ENCODE measurements at regions not wholly inside any gene's neighbourhood (a gene's known extent, or its start where the extent isn't known, plus 50 kb on each side); places are given as distances from the start of the nearest gene placed in this dataset.

DNA sequence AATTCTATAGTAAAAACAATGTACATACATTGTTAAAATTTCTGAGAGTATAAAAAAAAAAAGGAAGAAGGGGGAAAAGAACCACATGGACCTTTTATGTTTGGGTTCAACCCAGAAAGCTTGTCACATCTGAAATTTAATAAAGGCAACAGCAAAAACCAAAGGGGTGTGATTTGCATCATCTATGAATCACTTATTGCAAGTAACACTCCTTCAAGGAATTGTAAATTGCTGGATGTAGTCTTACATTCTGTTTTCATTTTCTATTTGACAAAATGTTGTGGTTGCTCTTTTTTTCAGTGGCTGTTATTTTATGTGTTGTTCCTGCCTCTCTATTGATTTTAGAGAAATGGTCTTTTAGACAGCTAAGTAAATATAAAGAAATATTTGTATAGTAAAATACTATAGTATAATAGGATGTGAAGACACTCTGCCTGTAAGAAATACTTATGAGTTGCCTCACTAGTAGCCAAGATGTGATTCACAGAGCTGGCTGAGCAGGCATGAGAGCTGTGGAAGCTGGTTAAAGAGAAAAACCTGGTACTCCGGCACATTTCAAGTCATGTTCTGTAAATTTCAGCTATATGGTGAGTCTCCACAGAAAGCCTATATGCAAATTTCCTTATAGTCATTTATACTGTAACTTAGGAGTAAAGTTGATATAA lies 131.1 kb upstream of the CNTLN start:
- intact Hi-C loops (cut with DNase I): no loop called here
- no peak overlapping the region for H3K4me3 ChIP-seq
- no peak for DNase-seq (ENCODE audit: extremely low spot score in 2 of 2)
- no peak overlapping the region for H3K27ac ChIP-seq
- H3K27me3 ChIP-seq: no peaks in the 10 kb centered on the region
- H3K4me1 ChIP-seq: no peaks in the 10 kb centered on the region
- TF ChIP-seq POLR2AphosphoS5 (IDR thresholded peaks at IDR 0.05; ENCODE audit: insufficient read depth in 1 of 2, low read depth in 1 of 2) (no peak), POLR2A (IDR thresholded peaks at IDR 0.05) (no peak)
- TF ChIP-seq, protein P1, sequence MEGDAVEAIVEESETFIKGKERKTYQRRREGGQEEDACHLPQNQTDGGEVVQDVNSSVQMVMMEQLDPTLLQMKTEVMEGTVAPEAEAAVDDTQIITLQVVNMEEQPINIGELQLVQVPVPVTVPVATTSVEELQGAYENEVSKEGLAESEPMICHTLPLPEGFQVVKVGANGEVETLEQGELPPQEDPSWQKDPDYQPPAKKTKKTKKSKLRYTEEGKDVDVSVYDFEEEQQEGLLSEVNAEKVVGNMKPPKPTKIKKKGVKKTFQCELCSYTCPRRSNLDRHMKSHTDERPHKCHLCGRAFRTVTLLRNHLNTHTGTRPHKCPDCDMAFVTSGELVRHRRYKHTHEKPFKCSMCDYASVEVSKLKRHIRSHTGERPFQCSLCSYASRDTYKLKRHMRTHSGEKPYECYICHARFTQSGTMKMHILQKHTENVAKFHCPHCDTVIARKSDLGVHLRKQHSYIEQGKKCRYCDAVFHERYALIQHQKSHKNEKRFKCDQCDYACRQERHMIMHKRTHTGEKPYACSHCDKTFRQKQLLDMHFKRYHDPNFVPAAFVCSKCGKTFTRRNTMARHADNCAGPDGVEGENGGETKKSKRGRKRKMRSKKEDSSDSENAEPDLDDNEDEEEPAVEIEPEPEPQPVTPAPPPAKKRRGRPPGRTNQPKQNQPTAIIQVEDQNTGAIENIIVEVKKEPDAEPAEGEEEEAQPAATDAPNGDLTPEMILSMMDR (IDR thresholded peaks at IDR 0.05): no peak
- no peaks in the 10 kb centered on the region for H3K36me3 ChIP-seq
- no peaks in the 10 kb centered on the region for H3K9me3 ChIP-seq

DNA sequence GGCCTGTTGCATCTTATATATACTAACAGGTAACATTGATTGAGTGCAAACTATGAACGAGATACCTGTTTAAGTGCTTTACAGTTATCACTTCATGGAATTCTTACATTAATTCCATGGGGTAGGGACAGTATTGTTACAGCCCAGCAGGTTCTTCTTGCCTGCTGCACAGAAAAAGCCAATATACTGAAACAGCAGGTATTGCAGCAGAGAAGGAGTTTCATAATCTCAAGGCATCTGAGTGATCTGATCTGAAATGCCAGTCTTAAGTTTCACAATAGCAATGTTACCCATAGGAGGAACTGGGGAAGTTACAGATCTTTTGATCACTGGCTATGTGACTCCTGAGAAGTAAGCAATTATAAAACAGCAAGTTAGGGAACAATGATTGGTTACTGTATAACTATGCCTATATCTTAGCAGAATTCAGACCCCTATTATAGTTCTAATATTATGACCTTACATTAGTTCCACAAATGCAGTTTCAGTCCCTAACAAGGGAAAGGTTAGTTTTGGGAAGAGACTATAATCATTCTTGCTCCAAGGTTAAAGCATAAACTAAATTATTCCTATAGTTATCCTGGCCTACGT lies 126.5 kb upstream of the BNC2 start:
- H3K9me3 ChIP-seq: peaks cover 13% of the 10 kb centered on the region
- TF ChIP-seq, protein P1 (IDR thresholded peaks at IDR 0.05): no peak
- TF ChIP-seq POLR2AphosphoS5 (IDR thresholded peaks at IDR 0.05; ENCODE audit: insufficient read depth in 1 of 2, low read depth in 1 of 2) (no peak), POLR2A (IDR thresholded peaks at IDR 0.05) (no peak)
- H3K36me3 ChIP-seq: no peaks in the 10 kb centered on the region
- H3K4me1 ChIP-seq: no peaks in the 10 kb centered on the region
- no peak overlapping the region for H3K27ac ChIP-seq
- no peaks in the 10 kb centered on the region for H3K27me3 ChIP-seq
- intact Hi-C loops (cut with DNase I): no loop called here
- DNase-seq (ENCODE audit: extremely low spot score in 2 of 2): no peak
- H3K4me3 ChIP-seq: no peak overlapping the region

- no peaks in the 10 kb centered on the region for H3K36me3 ChIP-seq
- peaks cover 8% of the 10 kb centered on the region for H3K9me3 ChIP-seq
- TF ChIP-seq, protein P1 (IDR thresholded peaks at IDR 0.05): no peak
- TF ChIP-seq POLR2AphosphoS5 (IDR thresholded peaks at IDR 0.05; ENCODE audit: insufficient read depth in 1 of 2, low read depth in 1 of 2) (no peak), POLR2A (IDR thresholded peaks at IDR 0.05) (no peak)
- DNase-seq (ENCODE audit: extremely low spot score in 2 of 2): no peak
- intact Hi-C loops (cut with DNase I): no loop called here
- H3K27me3 ChIP-seq: no peaks in the 10 kb centered on the region
- H3K27ac ChIP-seq: no peak overlapping the region
- no peak overlapping the region for H3K4me3 ChIP-seq
- peaks cover 2% of the 10 kb centered on the region for H3K4me1 ChIP-seq
Observed at GRCh38 chr9:16992138-16992537, 121.7 kb upstream of the BNC2 start.

- intact Hi-C loops (cut with DNase I): no loop called here
- Histone ChIP-seq H3K9me3 (no peaks in the 10 kb centered on the region), H3K4me3 (no peak overlapping the region), H3K27me3 (no peaks in the 10 kb centered on the region), H3K27ac (no peak overlapping the region), H3K36me3 (no peaks in the 10 kb centered on the region), H3K4me1 (peaks cover 12% of the 10 kb centered on the region)
- TF ChIP-seq POLR2A (IDR thresholded peaks at IDR 0.05) (no peak), POLR2AphosphoS5 (IDR thresholded peaks at IDR 0.05; ENCODE audit: insufficient read depth in 1 of 2, low read depth in 1 of 2) (no peak)
- TF ChIP-seq, protein P1 (IDR thresholded peaks at IDR 0.05): no peak
- DNase-seq (ENCODE audit: extremely low spot score in 2 of 2): no peak
Observed at GRCh38 chr9:16987026-16987425, 116.6 kb upstream of the BNC2 start.

GRCh38 chr9:16986556-16986955 lies 116.1 kb upstream of the BNC2 start:
- peaks cover 12% of the 10 kb centered on the region for H3K4me1 ChIP-seq
- H3K9me3 ChIP-seq: no peaks in the 10 kb centered on the region
- intact Hi-C loops (cut with DNase I): no loop called here
- TF ChIP-seq, protein P1 (IDR thresholded peaks at IDR 0.05): no peak
- TF ChIP-seq POLR2AphosphoS5 (IDR thresholded peaks at IDR 0.05; ENCODE audit: insufficient read depth in 1 of 2, low read depth in 1 of 2) (no peak), POLR2A (IDR thresholded peaks at IDR 0.05) (no peak)
- DNase-seq (ENCODE audit: extremely low spot score in 2 of 2): no peak
- no peaks in the 10 kb centered on the region for H3K36me3 ChIP-seq
- no peak overlapping the region for H3K4me3 ChIP-seq
- peak overlapping the region; percentile 46 for H3K27ac ChIP-seq
- no peaks in the 10 kb centered on the region for H3K27me3 ChIP-seq

Measured in vagina (tissue), 2 donors.